AG20443 (cell line): ENCODE measurements at regions not wholly inside any gene's neighbourhood (a gene's known extent, or its start where the extent isn't known, plus 50 kb on each side); places are given as distances from the start of the nearest gene placed in this dataset.

Experiments used
- DNase-seq: peaks from one replicate; pipeline ENCODE4 v3.0.0; 2012; ENCODE audit warnings: low spot score, mixed read lengths

DNA sequence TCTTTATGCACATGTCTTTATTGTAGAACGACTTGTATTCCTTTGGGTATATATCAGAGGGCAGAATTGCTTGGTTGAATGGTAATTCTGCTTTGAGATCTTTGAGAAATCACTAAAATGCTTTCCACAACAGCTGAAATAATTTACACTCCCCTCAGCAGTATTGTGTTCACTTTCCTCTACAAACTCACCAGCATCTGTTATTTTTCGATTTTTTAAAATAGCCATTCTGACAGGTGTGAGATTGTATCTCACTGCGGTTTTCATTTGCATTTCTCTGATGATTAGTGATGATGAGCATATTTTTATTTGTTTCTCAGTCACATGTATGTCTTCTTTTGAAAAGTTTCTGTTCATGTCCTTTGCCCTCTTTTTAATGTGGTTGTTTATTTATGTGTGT lies 459.8 kb downstream of the PABPC4L start:
- no peak for DNase-seq

DNA sequence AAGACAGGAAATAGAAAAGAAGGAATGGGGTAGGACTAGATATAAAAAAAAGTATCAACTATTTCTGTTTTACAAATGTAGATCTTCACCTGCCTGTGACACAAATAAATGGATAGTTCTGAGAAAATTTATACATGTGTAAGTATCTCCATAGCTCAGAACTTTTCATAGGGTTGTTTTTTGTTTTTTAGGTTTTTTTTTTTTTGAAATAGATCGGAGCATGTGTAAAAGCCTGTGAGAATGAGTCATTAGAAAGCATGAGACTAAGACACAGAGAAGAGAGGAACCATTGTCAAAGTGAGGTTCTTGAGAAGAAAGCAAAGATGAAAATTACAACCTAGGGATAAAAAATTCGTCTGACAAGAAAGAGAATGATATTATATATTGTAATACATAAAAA lies 481.6 kb downstream of the PABPC4L start:
- no peak for DNase-seq

DNA sequence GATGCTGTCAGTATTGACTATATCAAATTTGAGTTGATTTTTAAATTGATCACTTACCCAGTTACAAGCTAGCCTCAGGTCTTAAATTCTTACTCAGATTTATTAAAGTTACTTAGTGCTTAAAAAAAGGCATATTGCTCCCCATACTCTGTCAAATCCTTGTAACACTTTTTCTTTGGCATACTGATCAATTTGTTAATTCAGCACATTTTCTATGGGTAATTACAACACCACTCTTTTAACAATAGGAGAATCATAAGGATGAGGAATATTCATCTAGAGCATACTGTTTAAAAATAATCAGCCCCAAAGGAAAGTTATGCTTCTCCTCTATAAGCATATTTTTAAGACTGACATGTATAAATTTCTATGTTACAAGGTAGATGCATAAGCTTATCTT lies 482.5 kb downstream of the PABPC4L start:
- no peak for DNase-seq

DNA sequence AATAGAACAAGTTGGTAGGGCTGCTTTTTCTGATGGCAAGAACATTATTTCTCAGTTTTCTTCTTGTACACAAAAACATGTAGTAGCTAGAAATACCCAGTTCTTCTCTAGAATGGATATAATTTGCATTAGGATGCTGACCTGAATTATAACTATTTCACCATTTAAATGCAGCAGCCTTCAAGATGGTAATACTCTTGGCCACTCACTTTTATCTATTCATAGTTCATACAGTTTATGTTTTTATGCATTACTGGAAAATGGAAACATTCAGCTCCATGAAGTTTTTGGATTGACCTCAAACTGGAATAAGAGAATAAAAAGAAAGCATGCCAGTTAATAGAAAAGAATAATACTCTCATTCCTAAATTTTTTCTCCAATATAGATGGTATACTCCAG lies 487.4 kb downstream of the PABPC4L start:
- DNase-seq = no peak

DNA sequence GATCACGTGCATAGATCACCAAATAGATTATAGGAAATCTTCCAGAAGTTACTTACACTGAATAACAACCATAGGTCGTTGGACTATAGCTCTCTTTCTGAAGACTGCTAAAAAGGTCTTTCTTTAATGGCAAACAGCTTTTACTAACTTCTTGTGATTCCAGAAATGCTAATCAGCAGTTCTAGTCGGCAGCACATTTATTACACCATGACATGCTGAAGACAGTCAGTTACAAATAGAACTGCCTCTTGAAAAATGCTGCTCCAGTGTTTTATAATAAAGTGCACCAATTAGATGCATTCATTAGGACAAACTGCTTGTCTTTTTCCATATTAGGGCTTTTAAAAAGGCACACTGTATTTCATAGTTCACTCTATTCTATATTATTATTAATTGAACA lies 488.2 kb downstream of the PABPC4L start:
- no peak for DNase-seq

DNA sequence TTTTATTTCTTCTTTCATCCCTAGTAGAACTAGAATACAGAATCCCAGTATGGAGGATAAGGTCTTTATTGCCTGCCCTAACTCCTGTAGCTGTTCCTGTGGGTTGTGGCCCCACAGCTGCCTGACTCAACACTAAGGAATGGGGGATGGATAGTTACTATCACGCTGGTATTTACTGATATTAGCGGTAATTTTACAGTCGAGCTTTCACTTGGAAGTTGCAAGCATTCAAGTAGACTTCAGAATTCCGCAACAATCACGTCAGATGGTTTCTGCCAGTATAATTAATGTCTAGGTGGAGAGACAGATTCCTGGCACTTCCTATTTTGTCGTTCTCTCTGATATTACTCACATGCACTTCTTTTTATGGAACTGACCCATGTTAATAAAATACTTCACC lies 489.8 kb downstream of the PABPC4L start:
- DNase-seq = no peak

DNA sequence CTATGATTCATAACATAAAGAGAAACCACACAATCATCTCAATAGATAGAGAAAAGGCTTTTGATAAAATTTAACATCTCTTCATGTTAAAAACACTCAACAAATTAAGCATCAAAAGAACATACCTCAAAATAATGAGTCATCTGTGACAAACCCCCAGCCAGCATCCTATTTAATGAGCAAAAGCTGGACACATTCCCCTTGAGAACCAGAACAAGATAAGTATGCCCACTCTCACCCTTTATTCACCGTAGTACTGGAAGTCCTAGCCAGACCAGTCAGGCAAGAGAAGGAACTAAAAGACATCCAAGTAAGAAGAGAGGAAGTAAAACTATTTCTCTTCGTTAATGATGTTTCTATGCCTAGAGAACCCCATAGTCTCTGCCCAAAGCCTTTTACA lies 507.2 kb downstream of the PABPC4L start:
- DNase-seq = no peak

DNA sequence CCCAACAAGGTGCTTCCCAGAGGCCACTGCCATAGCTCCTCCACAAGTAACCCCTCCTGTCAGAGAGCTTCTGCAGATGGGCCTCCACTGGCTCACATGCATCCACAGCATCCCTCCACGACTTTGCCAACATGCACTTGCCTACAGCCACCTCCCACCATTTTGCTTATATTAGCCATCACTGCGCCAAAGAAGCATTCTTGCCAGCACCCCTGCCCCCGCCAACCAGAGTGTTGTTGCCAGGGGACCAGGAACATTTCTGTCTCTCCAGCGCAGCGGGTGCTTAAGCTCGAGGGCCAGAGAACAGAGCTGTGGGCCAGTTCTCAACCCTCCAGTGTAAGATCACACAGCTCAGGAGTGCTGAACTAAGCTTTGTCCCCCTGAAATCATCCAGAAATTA lies 517.6 kb downstream of the PABPC4L start:
- no peak for DNase-seq

DNA sequence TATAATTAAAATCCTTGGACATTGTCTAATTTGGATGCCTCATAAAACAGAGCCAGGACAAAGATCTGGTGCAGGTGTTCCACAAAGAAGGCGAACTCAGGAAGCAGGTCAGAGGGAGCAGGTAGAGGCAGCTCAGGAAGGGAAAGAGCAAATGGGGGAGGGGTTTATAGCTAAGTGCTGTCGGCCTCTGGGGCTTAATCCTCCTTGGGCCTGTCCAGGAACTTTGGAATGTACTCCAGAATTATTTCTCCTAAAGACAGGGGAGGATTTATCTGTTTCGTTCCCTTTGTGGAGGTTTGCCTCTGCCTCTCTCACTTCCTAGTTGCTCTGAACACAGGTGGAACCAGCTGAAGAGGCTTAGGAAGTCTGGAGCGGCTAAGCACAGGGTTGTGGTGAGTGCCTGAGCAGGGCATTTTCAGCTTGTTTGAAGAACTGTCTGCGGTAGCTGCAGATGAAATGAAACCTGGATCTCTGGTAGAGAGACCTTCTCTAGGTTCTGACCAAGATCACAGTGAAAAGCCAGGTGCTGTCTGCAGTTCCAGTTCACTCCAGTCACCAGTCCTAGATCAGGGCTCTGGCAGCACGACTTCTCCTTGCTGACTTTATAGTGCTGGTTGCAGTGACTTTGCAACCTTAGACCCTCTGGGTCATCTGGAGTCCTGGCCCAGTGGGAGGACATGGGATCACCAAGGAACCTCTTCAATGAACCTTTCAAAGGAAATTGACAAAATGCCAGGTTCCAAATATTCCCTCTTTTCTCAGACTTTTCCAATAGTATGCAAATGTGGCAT lies 519.2 kb downstream of the PCDH10 start:
- DNase-seq = no peak

DNA sequence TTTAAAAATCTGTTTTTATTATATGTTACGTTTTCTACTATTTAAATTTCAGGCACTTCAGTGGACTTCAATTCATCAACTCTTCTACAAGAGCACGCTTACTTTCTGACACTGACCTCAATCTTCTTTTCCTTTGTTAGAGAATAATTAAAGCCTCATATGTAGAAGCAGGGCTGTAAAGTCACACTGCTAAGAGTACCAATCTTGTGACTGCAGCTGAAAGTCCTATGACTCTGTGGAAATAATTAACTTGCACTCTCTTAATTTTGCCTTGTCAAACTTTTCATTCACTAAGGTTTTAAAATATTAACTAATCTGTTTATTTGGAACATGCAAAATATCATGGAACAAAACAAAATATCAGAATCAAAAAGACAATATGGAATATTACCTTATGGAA lies 498.1 kb downstream of the PCDH10 start:
- DNase-seq = no peak

DNA sequence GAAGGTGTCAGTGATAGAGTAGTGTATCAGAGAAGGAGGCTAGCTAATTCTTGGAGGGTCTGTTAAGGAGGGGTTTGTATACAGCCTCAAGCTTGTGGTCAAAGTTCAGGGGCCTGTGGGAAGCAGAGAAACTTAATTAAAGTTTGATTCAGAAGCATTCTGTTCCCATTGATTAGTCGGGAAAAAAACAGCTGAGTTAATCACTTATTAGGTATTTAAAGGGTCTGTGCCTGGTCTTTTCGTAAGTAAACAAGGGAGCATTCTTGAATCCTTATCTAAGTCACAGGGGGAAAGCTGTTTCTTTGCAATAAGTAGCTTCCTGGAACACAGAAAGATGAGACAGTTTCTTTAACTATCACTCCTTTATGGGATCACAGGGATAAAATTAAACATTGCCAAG lies 492.1 kb downstream of the PCDH10 start:
- no peak for DNase-seq

DNA sequence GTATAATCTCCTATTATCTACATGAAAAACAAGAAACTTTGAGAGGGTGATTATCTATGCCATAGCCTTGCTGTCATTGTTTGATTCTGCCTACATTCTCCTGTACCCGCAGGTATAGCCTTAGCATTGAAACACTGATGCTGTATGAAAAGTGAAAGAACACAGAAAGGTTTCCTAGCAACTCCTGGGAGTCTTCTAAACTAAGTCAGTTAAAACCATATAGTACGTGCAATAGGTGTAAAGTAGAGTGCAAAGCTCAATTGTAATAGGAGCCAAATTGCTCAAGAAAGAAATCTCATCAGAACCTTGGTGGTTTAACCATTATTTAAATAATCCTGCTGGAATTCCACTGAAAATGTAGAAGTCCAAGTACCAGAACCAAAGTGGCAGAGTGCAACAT lies 489.7 kb downstream of the PCDH10 start:
- DNase-seq = no peak

DNA sequence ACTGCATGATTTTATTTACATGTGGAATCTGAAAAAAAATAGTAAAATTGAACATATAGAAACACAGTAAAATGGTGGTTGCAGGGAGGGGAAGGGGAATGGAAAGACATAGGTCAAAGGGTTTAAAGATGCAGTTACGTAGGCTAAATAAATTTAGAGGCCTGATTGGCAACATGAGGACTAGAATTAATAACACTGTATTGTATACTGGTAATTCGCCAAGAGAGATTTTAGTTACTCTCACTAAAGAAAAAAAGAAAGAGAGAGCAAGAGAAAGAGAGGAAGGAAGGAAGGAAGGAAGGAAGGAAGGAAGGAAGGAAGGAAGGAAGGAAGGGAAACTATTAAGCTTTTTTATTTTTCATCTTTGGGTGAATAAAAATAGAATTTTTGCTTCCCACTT lies 488.1 kb downstream of the PCDH10 start:
- no peak for DNase-seq

DNA sequence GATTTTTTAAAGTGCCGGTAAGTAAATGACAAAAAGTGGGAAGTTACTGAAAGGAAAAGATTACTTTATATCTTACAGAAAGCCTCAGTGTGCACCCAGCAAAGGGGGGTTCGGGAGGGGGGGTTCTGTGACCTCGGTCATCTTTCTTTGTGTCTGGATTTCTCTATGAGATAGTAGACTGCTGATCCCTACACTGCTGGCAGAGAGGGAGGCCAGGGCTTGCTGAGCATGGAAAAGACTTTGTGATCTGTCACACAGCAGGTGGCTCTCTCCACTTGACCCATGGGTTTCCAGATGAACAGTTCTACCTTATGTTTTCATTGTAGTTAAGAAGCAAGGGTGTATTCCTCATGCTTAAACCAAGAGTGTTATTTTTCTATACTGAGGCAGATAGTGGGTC lies 475.6 kb downstream of the PCDH10 start:
- DNase-seq = no peak

DNA sequence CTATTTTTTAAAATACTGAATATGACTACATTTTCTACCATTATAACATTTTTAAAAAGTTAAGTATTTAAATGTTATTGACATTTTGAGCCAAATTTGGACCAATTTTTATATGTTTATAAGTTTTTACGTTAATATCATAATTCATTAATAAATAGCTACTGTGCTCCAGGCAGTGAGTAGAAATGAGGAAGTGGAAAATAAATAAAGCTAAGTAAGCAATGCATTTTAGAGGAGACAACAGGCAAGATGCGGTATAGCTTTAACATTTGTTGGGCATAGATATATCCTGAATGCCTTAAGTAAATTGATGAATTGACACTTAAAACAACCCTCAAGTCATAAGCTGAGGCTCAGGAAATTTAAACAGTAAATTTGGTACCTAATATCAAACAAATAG lies 474.8 kb downstream of the PCDH10 start:
- DNase-seq = no peak

DNA sequence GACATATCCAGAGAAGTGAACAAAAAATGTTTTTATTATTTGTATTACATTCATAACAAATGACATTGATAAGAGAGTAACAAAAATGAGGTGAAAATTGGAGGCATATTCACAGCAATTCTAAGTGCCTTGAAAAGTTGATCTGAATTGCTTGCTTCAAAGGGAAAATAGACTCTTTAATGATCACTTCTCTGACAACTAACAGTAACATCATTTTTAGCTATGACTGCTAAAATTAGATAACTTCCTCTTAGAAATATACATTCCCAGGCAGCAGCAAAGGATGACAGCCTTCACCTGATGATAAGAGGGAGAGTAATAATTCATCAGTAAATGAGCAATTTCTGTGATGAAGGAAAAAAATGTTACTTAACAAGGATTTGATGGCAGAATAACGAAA lies 472.5 kb downstream of the PCDH10 start:
- DNase-seq = no peak

DNA sequence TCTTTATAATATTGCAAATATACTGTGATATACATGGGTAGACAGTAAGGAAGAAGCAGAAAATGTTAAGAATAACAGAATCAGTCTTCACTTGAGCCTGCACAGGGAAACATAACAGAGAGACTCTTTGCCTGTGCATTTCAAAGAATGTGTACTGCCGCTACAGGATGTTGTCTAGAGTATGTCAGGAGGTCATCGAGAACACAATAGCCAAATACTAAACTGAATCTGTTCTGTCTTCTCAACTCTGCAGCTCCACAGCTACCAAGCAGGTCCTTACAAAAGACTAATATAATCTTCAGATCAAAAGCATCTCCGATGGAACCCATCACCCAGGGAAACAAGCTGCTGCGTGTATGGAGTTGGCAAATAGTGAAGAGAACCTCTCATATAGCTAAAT lies 471.5 kb downstream of the PCDH10 start:
- no peak for DNase-seq

DNA sequence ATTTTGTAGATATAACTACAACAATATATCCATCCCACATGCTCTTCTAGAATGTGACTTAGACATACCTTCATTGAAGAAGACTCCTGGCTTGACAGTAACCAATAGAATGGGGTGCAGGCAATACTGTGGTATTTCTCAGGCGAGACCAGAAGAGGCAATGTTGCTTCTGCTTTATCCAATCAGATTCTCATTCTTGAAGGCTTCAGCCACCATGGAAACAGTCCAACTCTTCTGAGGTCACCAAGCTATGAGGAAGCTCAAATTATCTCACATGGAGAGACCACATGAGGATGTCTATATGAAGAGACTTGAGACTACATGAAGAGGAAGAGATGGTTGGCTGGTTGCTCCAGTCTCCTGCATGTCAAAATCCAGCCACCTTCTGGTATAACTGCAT lies 469.9 kb downstream of the PCDH10 start:
- DNase-seq = no peak

DNA sequence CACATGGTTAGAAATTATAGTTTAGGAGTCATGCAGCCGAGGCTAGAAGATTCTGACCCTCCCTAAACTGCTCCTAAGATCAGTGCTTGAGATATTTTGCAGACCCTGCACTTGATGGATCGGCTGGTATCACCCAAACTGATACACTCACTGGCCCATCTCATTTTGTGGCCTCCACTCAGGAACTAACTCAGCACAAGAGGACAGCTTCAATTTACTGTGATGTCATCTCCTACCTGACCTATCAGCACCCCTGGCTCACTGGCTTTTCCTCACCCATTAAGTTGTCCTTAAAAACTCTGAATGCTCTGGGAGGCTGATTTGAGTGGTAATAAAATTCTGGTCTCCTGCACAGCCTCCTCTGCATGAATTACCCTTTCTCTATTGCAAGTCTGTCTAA lies 450.9 kb downstream of the PCDH10 start:
- DNase-seq = no peak

DNA sequence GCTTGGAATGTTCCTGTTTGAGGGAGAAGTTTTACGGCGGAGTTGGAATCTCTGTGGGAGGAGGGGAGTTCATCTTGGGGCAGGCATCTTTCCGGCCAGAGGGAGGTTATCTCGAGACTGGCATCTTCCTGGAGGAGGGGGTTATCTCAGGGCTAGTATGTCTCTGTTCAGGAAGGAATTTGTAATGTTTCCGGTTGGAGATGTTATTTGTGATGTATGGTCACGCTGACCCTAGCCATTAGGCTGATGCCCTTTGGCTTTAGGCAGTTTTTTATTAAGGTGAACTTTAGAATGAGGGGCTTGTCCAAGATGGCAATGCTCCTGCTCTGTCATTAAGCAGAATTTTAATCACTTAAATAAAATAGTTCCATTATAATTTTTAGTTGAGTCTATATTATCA lies 449.7 kb downstream of the PCDH10 start:
- no peak for DNase-seq

DNA sequence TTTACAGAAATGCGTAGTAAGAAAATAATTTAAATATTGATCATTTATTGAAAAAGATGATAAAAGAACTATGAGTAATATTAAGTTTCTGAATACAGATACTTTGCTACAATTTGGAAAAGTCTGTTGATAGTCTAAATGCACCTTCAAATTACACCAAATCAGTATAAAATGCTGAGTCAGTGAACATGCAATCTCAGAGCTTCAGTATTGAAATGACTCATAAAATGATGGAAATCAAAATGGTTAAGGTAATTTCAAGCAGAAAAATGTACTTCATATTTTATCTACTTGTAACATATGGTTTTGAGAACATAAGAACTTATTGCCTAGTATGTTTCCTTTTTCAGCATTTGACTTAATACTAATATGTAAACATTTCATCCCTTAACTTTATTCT lies 448.2 kb downstream of the PCDH10 start:
- no peak for DNase-seq

DNA sequence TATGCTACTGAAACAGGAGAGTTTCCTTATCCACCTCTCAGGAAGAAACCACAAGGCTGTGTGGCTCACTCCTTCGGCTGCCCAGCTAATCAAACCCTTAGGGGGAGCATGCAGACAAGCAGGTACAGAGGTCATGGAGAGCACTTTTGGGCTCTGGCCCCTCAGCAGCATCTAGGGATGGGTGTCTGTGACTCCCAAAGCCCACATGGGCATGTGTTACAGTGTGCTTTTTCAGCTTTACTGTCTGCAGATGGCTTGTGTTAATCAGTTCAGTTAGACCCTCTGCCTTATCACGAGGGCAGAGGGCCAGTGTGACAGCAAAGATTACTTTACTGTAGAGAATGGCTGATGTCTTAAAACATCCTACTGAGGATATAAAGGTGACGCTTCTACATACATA lies 447.4 kb downstream of the PCDH10 start:
- no peak for DNase-seq

DNA sequence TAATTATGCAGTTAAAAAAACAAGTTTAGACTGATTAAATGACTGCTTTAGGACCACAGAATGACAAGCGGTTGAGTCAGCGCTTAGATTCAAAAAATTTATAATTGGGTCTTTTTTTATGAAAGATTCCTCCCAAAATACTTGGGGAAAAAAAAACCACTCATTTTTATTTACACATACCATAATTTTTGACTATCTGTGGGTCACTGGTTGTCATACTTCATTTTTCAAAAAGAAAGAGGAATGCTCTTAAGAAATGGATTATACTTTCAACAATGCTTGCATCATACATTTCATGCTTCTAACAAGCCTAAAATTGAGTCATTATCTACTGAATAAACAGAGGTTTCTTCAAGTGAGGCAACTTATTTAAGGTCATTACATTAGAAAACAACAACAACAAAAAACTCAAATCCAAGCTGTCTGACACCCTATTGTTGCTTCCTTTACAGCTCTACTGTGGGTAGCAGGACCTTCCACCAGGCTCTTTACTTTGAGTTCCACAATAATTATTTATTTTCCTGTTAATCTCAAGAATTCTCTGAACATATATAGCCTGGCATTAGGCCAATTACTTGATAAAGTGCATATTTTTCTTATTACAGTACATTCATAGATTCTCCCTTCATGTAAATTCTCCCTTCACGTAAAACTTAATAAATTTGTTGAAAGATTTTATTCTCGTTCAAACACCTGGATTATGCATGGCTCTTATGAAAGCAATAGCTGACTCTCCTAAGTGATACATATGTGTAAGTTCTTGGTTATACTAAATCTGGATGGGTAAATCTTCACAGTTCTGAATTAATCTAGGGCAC lies 445.5 kb downstream of the PCDH10 start:
- DNase-seq = no peak

DNA sequence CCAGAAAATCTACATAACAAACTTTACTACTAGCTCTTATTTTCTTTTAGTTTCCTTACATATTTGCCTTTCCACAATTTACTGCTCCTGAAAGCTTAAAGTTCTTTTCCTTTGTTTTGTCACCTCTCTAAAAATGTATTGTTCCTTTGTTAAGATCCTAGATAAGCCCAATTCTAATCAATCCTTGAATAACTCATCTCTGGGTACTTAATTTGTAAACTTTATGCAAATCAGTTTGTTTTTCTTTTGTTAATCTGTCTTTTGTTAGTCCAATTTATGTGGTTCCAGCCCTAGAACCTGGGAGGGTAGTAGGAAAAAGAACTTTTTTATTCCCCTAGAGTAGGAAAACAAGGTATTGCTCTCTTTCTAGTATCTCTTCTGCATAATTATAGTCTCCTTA lies 444.7 kb downstream of the PCDH10 start:
- no peak for DNase-seq
